ENCODE measurements at regions not wholly inside any gene's neighbourhood (a gene's known extent, or its start where the extent isn't known, plus 50 kb on each side); places are given as distances from the start of the nearest gene placed in this dataset.

- H2AFZ ChIP-seq (ENCODE audit: low read depth, low read length): peak overlapping the region; percentile 41
- no peaks in the 10 kb centered on the region for H3K9me2 ChIP-seq (ENCODE audit: insufficient read depth, low read length)
- no peaks in the 10 kb centered on the region for H4K20me1 ChIP-seq (ENCODE audit: insufficient read depth)
- peaks cover 3% of the 10 kb centered on the region for H3K27me3 ChIP-seq (ENCODE audit: insufficient read depth, low read depth, low read length)
- H3K79me2 ChIP-seq (replicated peaks; ENCODE audit: insufficient read depth, low read length): no peaks in the 10 kb centered on the region
- H3F3A ChIP-seq (ENCODE audit: insufficient read depth, low read length, poor library complexity, severe bottlenecking): peaks cover 14% of the 10 kb centered on the region
- peak overlapping the region; percentile 99 for H3K27ac ChIP-seq (ENCODE audit: low read length)
- H3K4me2 ChIP-seq (ENCODE audit: low read length): peak overlapping the region; percentile 85
- H3K36me3 ChIP-seq (ENCODE audit: insufficient read depth, low read length): no peaks in the 10 kb centered on the region
- peak overlapping the region; percentile 86 for H3K9ac ChIP-seq (ENCODE audit: low read length)
- H3K4me3 ChIP-seq (ENCODE audit: low read length): peak overlapping the region; percentile 68
- H3K9me3 ChIP-seq (ENCODE audit: low read length): no peaks in the 10 kb centered on the region
- TF ChIP-seq POLR2AphosphoS5 (IDR thresholded peaks at IDR 0.05): no peak
- TF ChIP-seq CTCF (IDR thresholded peaks at IDR 0.05; ENCODE audit: poor library complexity, severe bottlenecking): no peak
- TF ChIP-seq EP300 (conservative IDR thresholded peaks at IDR 0.05; ENCODE audit: poor library complexity, severe bottlenecking): no peak
- TF ChIP-seq EZH2 (IDR thresholded peaks at IDR 0.05; ENCODE audit: borderline replicate concordance, insufficient read depth, low read length, poor library complexity, severe bottlenecking): no peak
- TF ChIP-seq TAF1 (IDR thresholded peaks at IDR 0.05; ENCODE audit: low read depth): no peak
- no peak for TF ChIP-seq MXI1 (conservative IDR thresholded peaks at IDR 0.05; ENCODE audit: poor library complexity, severe bottlenecking)
- TF ChIP-seq RAD21 (conservative IDR thresholded peaks at IDR 0.05): no peak
- TF ChIP-seq SMC3 (conservative IDR thresholded peaks at IDR 0.05; ENCODE audit: poor library complexity): no peak
- TF ChIP-seq REST (IDR thresholded peaks at IDR 0.05; ENCODE audit: borderline replicate concordance): no peak
Measured at GRCh38 chr6:166006900-166007301, 160.8 kb downstream of the TBXT start.

GRCh38 chr6:166005944-166006899 is 161.4 kb downstream of the TBXT start:
- Histone ChIP-seq H3K9me3 (ENCODE audit: low read length) (no peaks in the 10 kb centered on the region), H3K79me2 (replicated peaks; ENCODE audit: insufficient read depth, low read length) (no peaks in the 10 kb centered on the region), H3K9me2 (ENCODE audit: insufficient read depth, low read length) (no peaks in the 10 kb centered on the region), H3K27me3 (ENCODE audit: insufficient read depth, low read depth, low read length) (peaks cover 3% of the 10 kb centered on the region), H3K4me2 (ENCODE audit: low read length) (peak overlapping the region; percentile 85), H3K9ac (ENCODE audit: low read length) (peak overlapping the region; percentile 86), H3K36me3 (ENCODE audit: insufficient read depth, low read length) (no peaks in the 10 kb centered on the region), H2AFZ (ENCODE audit: low read depth, low read length) (peak overlapping the region; percentile 98), H3K4me3 (ENCODE audit: low read length) (peak overlapping the region; percentile 68), H4K20me1 (ENCODE audit: insufficient read depth) (no peaks in the 10 kb centered on the region), H3F3A (ENCODE audit: insufficient read depth, low read length, poor library complexity, severe bottlenecking) (peaks cover 14% of the 10 kb centered on the region), H3K27ac (ENCODE audit: low read length) (peak overlapping the region; percentile 99)
- TF ChIP-seq CTCF (IDR thresholded peaks at IDR 0.05; ENCODE audit: poor library complexity, severe bottlenecking): no peak
- TF ChIP-seq SMC3 (conservative IDR thresholded peaks at IDR 0.05; ENCODE audit: poor library complexity): peak; percentile 18
- no peak for TF ChIP-seq EZH2 (IDR thresholded peaks at IDR 0.05; ENCODE audit: borderline replicate concordance, insufficient read depth, low read length, poor library complexity, severe bottlenecking)
- TF ChIP-seq MXI1 (conservative IDR thresholded peaks at IDR 0.05; ENCODE audit: poor library complexity, severe bottlenecking): peak; percentile 38
- peak; percentile 24 for TF ChIP-seq RAD21 (conservative IDR thresholded peaks at IDR 0.05)
- TF ChIP-seq TAF1 (IDR thresholded peaks at IDR 0.05; ENCODE audit: low read depth): peak; percentile 86
- TF ChIP-seq REST (IDR thresholded peaks at IDR 0.05; ENCODE audit: borderline replicate concordance): peak; percentile 88
- TF ChIP-seq EP300 (conservative IDR thresholded peaks at IDR 0.05; ENCODE audit: poor library complexity, severe bottlenecking): peak; percentile 64
- TF ChIP-seq POLR2AphosphoS5 (IDR thresholded peaks at IDR 0.05): peak; percentile 68

All from neural cell (in vitro differentiated cells).